ENCODE measurements at regions not wholly inside any gene's neighbourhood (a gene's known extent, or its start where the extent isn't known, plus 50 kb on each side); places are given as distances from the start of the nearest gene placed in this dataset.

DNA sequence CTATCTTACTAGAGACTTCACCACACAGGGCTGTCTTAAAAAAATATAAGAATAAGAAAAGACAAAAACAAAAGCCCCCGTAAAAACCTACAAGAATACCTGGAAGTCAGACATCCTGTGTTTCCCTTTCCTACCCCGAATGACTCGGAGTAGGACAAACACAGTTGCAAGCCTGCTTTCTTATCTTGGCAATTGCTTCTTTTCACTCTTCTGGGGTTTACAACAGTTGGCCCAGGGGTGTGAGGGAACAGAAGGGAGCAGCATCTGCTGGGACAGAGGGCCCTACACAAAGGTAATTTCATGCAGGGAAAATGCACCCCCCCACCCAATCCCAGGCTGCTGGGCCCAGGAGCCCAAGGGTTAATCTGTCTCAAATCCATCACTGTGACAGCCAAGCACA lies 220.6 kb downstream of the ARHGAP12 start:
- ATAC-seq (replicated peaks in 1 of 4) (no peak), DNase-seq (no peak)
- WGBS (ENCODE audit: insufficient coverage) = no CpG with 5 or more reads among the region's 3 CpGs
- Histone ChIP-seq H3K27ac (ENCODE audit: low read length) (no peak overlapping the region), H3K36me3 (ENCODE audit: control insufficient read depth in 2 of 2, extremely low read depth in 1 of 2, insufficient read depth in 1 of 2, low read length in 1 of 2) (no peaks in the 10 kb centered on the region), H3K4me1 (ENCODE audit: control insufficient read depth in 1 of 2, extremely low read depth in 1 of 2, insufficient read depth in 2 of 2, low read length in 2 of 2) (peaks cover 4 to 15% of the 10 kb centered on the region in 2 experiments), H3K9me3 (no peaks in the 10 kb centered on the region), H3K27me3 (replicated peaks in 1 of 2; ENCODE audit: control insufficient read depth in 2 of 2, extremely low read depth in 1 of 2, insufficient read depth in 2 of 2, low read length in 1 of 2) (no peaks in the 10 kb centered on the region), H3K4me3 (ENCODE audit: control insufficient read depth in 1 of 2, extremely low read depth in 1 of 2, low read length in 1 of 2) (no peak overlapping the region)
- Mint-ChIP-seq H3K4me1 (peaks cover 16 to 20% (median 18%) of the 10 kb centered on the region in 3 donors), H3K4me3 (peak overlapping the region in 1 of 3 donors; percentile 57), H3K27ac (peak overlapping the region in 1 of 2 donors; percentile 5), H3K27me3 (no peaks in the 10 kb centered on the region), H3K9me3 (peaks cover 16 to 30% (median 17%) of the 10 kb centered on the region in 3 donors), H3K36me3 (peaks cover 6% of the 10 kb centered on the region)
- POLR2A ChIA-PET = interaction anchor here in 1 of 2 donors (0.7 kb wide), 1 partner anchor 566 kb away, joined by 6 read pairs; no protein-coding TSS in a partner anchor
- CTCF ChIA-PET = no interaction called here

DNA sequence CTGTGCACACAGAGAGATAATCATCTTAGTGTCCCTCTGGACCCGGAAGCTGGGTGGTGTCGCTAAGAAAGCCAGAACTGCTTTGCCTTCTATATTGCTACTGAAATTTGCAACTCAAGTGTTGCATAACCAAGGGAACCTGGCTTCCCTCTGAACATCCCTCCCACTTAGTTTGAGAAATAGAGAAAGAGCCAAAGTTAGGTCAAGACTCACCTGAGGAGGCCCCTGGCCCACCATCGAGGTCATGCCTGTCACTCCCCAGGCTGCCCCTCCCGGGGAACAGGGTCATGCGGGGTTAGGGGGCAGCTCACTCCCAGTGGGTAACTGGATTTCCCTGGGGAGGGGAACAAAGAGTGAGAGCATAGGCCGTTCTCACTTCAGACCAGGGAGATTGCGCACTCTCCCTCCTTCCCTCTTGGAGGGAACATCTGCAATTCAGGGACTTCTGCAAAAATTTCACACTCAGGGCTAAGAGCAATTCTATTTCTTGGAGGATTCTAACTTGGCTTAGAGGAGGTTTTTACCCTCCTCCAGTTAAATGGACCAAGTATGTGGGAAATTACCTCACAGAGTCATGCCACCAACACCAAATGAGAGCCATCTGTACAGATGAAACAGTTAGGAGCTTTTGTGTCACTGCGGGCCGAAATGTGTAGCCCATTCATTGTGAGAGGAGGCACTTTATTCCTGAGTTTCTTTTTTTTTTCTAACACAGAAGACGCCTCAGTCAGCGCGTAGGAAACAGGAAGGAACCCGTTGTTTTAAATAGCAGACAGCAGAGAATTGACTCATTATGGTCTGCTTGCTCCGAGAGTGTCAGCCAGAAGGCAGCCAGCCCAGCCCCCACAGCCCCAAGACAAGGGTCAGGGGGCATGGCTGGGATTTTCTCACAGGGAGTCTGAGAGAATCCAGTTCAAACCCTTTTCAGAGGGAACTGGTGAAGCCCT lies 221.3 kb downstream of the ARHGAP12 start:
- peak overlapping the region; percentile 2 to 57 (median 35) for H3K4me3 Mint-ChIP-seq
- ChIA-PET POLR2A (no interaction called here), CTCF (no interaction called here)
- H3K9me3 ChIP-seq = no peaks in the 10 kb centered on the region
- WGBS (ENCODE audit: insufficient coverage) = 44% methylated on average over 6 of the region's 14 CpGs
- peak overlapping the region in 1 of 2 donors; percentile 76 for H3K27ac Mint-ChIP-seq
- no peaks in the 10 kb centered on the region for H3K36me3 ChIP-seq (ENCODE audit: control insufficient read depth in 2 of 2, extremely low read depth in 1 of 2, insufficient read depth in 1 of 2, low read length in 1 of 2)
- peak overlapping the region in 1 of 2 donors; percentile 19 for H3K4me3 ChIP-seq (ENCODE audit: control insufficient read depth in 1 of 2, extremely low read depth in 1 of 2, low read length in 1 of 2)
- DNase-seq (peak in 3 of 35 experiments; percentile 6 to 21 (median 10)), ATAC-seq (replicated peaks in 1 of 4) (peak; percentile 50 to 77 (median 69))
- H3K4me1 ChIP-seq (ENCODE audit: control insufficient read depth in 1 of 2, extremely low read depth in 1 of 2, insufficient read depth in 2 of 2, low read length in 2 of 2) = peaks cover 4 to 15% of the 10 kb centered on the region in 2 experiments
- H3K9me3 Mint-ChIP-seq = peaks cover 11 to 28% (median 13%) of the 10 kb centered on the region in 3 donors
- peaks cover 16 to 20% (median 18%) of the 10 kb centered on the region in 3 donors for H3K4me1 Mint-ChIP-seq
- H3K36me3 Mint-ChIP-seq = peaks cover 6% of the 10 kb centered on the region
- H3K27me3 ChIP-seq (replicated peaks in 1 of 2; ENCODE audit: control insufficient read depth in 2 of 2, extremely low read depth in 1 of 2, insufficient read depth in 2 of 2, low read length in 1 of 2) = no peaks in the 10 kb centered on the region
- no peaks in the 10 kb centered on the region for H3K27me3 Mint-ChIP-seq
- no peak overlapping the region for H3K27ac ChIP-seq (ENCODE audit: low read length)

DNA sequence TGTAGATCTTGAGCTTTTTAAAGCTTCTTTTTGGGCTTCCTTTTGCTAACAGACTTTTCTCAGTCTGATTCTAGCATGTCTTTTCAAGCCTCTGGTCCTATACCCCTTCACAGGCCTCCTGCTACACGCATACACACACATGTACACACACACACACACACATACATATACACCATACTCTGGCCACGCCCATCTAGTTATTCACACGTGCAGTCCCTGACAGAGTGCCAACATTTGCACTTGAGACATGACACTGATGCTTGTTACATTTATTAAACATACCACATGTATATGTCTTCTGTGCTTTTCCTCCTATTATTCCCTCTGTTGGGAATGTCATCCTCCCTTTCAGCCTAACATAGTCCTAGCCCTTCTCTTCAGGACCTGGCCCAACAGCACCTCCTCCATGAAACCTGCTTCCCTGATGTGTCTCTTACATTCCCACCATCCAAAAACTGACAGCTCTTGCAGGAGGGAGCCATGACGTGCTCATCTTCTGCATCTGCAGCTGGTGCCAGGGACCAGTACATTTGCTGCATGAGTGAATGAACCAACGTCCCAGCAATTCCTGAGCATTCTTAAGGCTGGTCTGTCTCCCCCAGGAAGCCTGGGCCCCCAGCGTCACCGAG lies 222.1 kb downstream of the ARHGAP12 start:
- no peak for ATAC-seq (replicated peaks in 1 of 4)
- Histone ChIP-seq H3K4me3 (ENCODE audit: control insufficient read depth in 1 of 2, extremely low read depth in 1 of 2, low read length in 1 of 2) (no peak overlapping the region), H3K27me3 (replicated peaks in 1 of 2; ENCODE audit: control insufficient read depth in 2 of 2, extremely low read depth in 1 of 2, insufficient read depth in 2 of 2, low read length in 1 of 2) (no peaks in the 10 kb centered on the region), H3K4me1 (ENCODE audit: control insufficient read depth in 1 of 2, extremely low read depth in 1 of 2, insufficient read depth in 2 of 2, low read length in 2 of 2) (peaks cover 4 to 15% of the 10 kb centered on the region in 2 experiments), H3K9me3 (no peaks in the 10 kb centered on the region), H3K36me3 (ENCODE audit: control insufficient read depth in 2 of 2, extremely low read depth in 1 of 2, insufficient read depth in 1 of 2, low read length in 1 of 2) (no peaks in the 10 kb centered on the region), H3K27ac (ENCODE audit: low read length) (no peak overlapping the region)
- Mint-ChIP-seq H3K36me3 (peaks cover 6% of the 10 kb centered on the region), H3K27ac (no peak overlapping the region), H3K4me1 (peaks cover 16 to 20% (median 18%) of the 10 kb centered on the region in 3 donors), H3K9me3 (peaks cover 5 to 23% (median 7%) of the 10 kb centered on the region in 3 donors), H3K4me3 (no peak overlapping the region), H3K27me3 (no peaks in the 10 kb centered on the region)
- POLR2A ChIA-PET = interaction anchor here in 1 of 2 donors (0.7 kb wide), 1 partner anchor 944 kb away, joined by 4 read pairs; no protein-coding TSS in a partner anchor
- WGBS (ENCODE audit: insufficient coverage) = 91% methylated on average over 7 of the region's 7 CpGs
- CTCF ChIA-PET = no interaction called here
- no peak for DNase-seq

DNA sequence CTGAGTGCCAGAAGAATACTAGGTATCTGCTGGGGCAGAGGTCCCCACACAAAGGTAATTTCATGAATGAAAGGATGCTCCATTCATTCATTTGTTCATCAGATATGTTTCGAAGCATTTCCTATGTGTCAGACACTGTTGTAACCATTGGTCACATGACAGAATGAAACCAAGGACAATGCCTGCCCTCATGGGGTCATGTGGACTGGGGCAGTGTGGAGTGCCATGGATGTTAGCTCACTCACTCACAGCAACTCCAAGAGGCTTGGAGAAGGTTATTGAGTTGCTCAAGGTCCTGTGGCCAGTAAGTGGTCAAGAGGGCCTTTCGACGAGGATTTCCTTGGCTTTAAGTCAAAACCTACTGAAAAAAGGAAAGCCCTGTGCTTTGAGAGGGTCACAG lies 223.5 kb downstream of the ARHGAP12 start:
- H3K27me3 ChIP-seq (replicated peaks in 1 of 2; ENCODE audit: control insufficient read depth in 2 of 2, extremely low read depth in 1 of 2, insufficient read depth in 2 of 2, low read length in 1 of 2) = peaks cover 0 to 2% of the 10 kb centered on the region in 2 experiments
- WGBS (ENCODE audit: insufficient coverage) = no CpG with 5 or more reads among the region's 3 CpGs
- Mint-ChIP-seq H3K27me3 (no peaks in the 10 kb centered on the region), H3K36me3 (peaks cover 6% of the 10 kb centered on the region), H3K4me3 (no peak overlapping the region), H3K4me1 (peaks cover 16 to 20% (median 18%) of the 10 kb centered on the region in 3 donors), H3K9me3 (peaks cover 2 to 13% (median 4%) of the 10 kb centered on the region in 3 donors), H3K27ac (no peak overlapping the region)
- H3K9me3 ChIP-seq = no peaks in the 10 kb centered on the region
- no peak overlapping the region for H3K4me3 ChIP-seq (ENCODE audit: control insufficient read depth in 1 of 2, extremely low read depth in 1 of 2, low read length in 1 of 2)
- POLR2A ChIA-PET = no interaction called here
- ATAC-seq (replicated peaks in 1 of 4) (no peak), DNase-seq (no peak)
- H3K36me3 ChIP-seq (ENCODE audit: control insufficient read depth in 2 of 2, extremely low read depth in 1 of 2, insufficient read depth in 1 of 2, low read length in 1 of 2) = no peaks in the 10 kb centered on the region
- CTCF ChIA-PET = no interaction called here
- no peak overlapping the region for H3K27ac ChIP-seq (ENCODE audit: low read length)
- peaks cover 4 to 15% of the 10 kb centered on the region in 2 experiments for H3K4me1 ChIP-seq (ENCODE audit: control insufficient read depth in 1 of 2, extremely low read depth in 1 of 2, insufficient read depth in 2 of 2, low read length in 2 of 2)

DNA sequence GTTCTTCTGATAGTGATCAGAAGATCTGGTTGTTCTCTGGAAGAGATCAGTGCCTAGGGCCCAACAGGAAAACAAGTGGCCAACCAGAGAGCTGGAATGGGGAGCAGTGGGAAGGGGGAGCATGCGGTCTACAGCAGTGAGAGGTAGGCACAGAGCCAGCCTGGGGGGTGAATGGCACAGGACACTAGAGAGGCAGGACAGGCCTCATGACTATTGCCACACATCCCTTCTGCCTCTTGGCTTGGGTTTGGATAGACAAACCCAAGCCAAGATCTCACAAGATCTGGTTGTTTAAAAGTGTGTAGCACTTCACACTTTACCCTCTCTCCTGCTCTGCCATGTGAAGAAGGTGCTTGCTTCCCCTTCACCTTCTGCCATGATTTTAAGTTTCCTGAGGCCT lies 224.4 kb downstream of the ARHGAP12 start:
- Mint-ChIP-seq H3K9me3 (peaks cover 0 to 7% (median 4%) of the 10 kb centered on the region in 3 donors), H3K4me3 (no peak overlapping the region), H3K27ac (no peak overlapping the region), H3K27me3 (peaks cover 0 to 4% of the 10 kb centered on the region in 2 donors), H3K4me1 (peaks cover 16 to 20% (median 18%) of the 10 kb centered on the region in 3 donors), H3K36me3 (no peaks in the 10 kb centered on the region)
- ATAC-seq (replicated peaks in 1 of 4) = no peak
- POLR2A ChIA-PET = no interaction called here
- CTCF ChIA-PET = no interaction called here
- peaks cover 4 to 15% of the 10 kb centered on the region in 2 experiments for H3K4me1 ChIP-seq (ENCODE audit: control insufficient read depth in 1 of 2, extremely low read depth in 1 of 2, insufficient read depth in 2 of 2, low read length in 2 of 2)
- H3K4me3 ChIP-seq (ENCODE audit: control insufficient read depth in 1 of 2, extremely low read depth in 1 of 2, low read length in 1 of 2) = no peak overlapping the region
- peaks cover 0 to 2% of the 10 kb centered on the region in 2 experiments for H3K27me3 ChIP-seq (replicated peaks in 1 of 2; ENCODE audit: control insufficient read depth in 2 of 2, extremely low read depth in 1 of 2, insufficient read depth in 2 of 2, low read length in 1 of 2)
- H3K27ac ChIP-seq (ENCODE audit: low read length) = no peak overlapping the region
- no peaks in the 10 kb centered on the region for H3K36me3 ChIP-seq (ENCODE audit: control insufficient read depth in 2 of 2, extremely low read depth in 1 of 2, insufficient read depth in 1 of 2, low read length in 1 of 2)
- DNase-seq = no peak
- H3K9me3 ChIP-seq = no peaks in the 10 kb centered on the region
- no CpG with 5 or more reads among the region's 1 CpG for WGBS (ENCODE audit: insufficient coverage)

DNA sequence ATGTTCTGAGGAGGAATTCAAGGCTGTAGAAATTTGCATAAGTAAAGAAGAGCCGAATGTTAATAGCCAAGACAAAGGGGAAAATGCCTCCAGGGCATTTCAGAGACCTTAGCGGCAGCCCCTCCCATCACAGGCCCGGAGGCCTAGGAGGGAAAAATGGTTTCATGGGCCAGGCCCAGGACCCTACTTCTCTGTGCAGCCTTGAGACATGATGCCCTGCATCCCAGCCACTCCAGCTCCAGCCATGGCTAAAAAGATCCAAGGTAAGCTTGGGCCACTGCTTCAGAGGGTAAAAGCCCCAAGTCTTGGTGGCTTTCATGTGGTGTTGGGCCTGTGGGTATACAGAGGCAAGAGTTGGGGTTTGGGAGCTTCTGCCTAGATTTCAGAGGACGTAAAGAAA lies 225.7 kb downstream of the ARHGAP12 start:
- Histone ChIP-seq H3K36me3 (ENCODE audit: control insufficient read depth in 2 of 2, extremely low read depth in 1 of 2, insufficient read depth in 1 of 2, low read length in 1 of 2) (no peaks in the 10 kb centered on the region), H3K4me1 (ENCODE audit: control insufficient read depth in 1 of 2, extremely low read depth in 1 of 2, insufficient read depth in 2 of 2, low read length in 2 of 2) (peaks cover 4 to 10% of the 10 kb centered on the region in 2 experiments), H3K4me3 (ENCODE audit: control insufficient read depth in 1 of 2, extremely low read depth in 1 of 2, low read length in 1 of 2) (no peak overlapping the region), H3K27ac (ENCODE audit: low read length) (no peak overlapping the region), H3K27me3 (replicated peaks in 1 of 2; ENCODE audit: control insufficient read depth in 2 of 2, extremely low read depth in 1 of 2, insufficient read depth in 2 of 2, low read length in 1 of 2) (peaks cover 0 to 2% of the 10 kb centered on the region in 2 experiments), H3K9me3 (no peaks in the 10 kb centered on the region)
- 80% methylated on average over 3 of the region's 4 CpGs for WGBS (ENCODE audit: insufficient coverage)
- H3K9me3 Mint-ChIP-seq = peaks cover 0 to 7% (median 4%) of the 10 kb centered on the region in 3 donors
- no peak for ATAC-seq (replicated peaks in 1 of 4)
- CTCF ChIA-PET = no interaction called here
- H3K36me3 Mint-ChIP-seq = no peaks in the 10 kb centered on the region
- peaks cover 14 to 17% (median 15%) of the 10 kb centered on the region in 3 donors for H3K4me1 Mint-ChIP-seq
- peaks cover 4 to 5% of the 10 kb centered on the region in 2 donors for H3K27me3 Mint-ChIP-seq
- DNase-seq = no peak
- no peak overlapping the region for H3K4me3 Mint-ChIP-seq
- POLR2A ChIA-PET = no interaction called here
- H3K27ac Mint-ChIP-seq = no peak overlapping the region
